BLaER1 (cell line): ENCODE measurements at regions not wholly inside any gene's neighbourhood (a gene's known extent, or its start where the extent isn't known, plus 50 kb on each side); places are given as distances from the start of the nearest gene placed in this dataset.
"Not testable (repeated sequence)": the region's sequence is repeated elsewhere in the genome, so short reads cannot be mapped to it uniquely, and the experiment has no call there.

Source experiments
- H3K27ac ChIP-seq: shearing (Covaris generic); formaldehyde crosslinking; 2 replicates; pipeline ENCODE4 v1.8.1; 2022
- H3K27me3 ChIP-seq: shearing (Covaris generic); formaldehyde crosslinking; 2 replicates; pipeline ENCODE4 v1.8.1; 2022
- H3K36me3 ChIP-seq: shearing (Covaris generic); formaldehyde crosslinking; 2 replicates; pipeline ENCODE4 v1.8.1; 2022
- H3K4me1 ChIP-seq: shearing (Covaris generic); formaldehyde crosslinking; 2 replicates; pipeline ENCODE4 v1.8.1; 2022
- H3K4me2 ChIP-seq: shearing (Covaris generic); formaldehyde crosslinking; 2 replicates; pipeline ENCODE4 v1.8.1; 2022
- H3K4me3 ChIP-seq: shearing (Covaris generic); formaldehyde crosslinking; 2 replicates; pipeline ENCODE4 v1.8.1; 2022
- H3K9ac ChIP-seq: shearing (Covaris generic); formaldehyde crosslinking; 2 replicates; pipeline ENCODE4 v1.8.1; 2022
- H3K9me3 ChIP-seq: shearing (Covaris generic); formaldehyde crosslinking; 2 replicates; pipeline ENCODE4 v1.8.1; 2022
- H4K20me1 ChIP-seq: shearing (Covaris generic); formaldehyde crosslinking; 2 replicates; pipeline ENCODE4 v1.8.1; 2022
- Cebpa-rat ChIP-seq: shearing (Covaris generic); IDR thresholded peaks from 2 replicates; pipeline ENCODE4 v1.8.1; 2022

DNA sequence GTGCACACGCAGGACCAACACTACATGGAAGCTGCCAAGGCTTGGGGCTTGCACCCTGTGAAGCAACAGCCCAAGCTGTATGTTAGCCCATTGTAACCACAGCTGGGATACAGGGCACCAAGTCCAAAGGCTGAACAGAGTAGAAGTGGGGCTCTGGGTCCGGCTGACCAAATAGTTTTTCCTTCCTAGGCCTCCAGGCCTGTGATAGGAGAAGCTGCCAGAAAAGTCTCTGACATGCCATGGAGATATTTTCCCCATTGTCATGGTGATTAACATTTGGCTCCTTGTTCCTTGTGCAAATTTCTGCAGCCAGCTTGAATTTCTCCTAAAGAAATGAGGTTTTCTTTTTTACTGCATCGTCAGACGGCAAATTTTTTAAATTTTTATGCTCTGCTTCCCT lies 941.2 kb downstream of the FAM181B start:
- Histone ChIP-seq H3K4me2 (no peak overlapping the region), H3K27me3 (no peaks in the 10 kb centered on the region), H3K4me1 (no peaks in the 10 kb centered on the region), H3K36me3 (no peaks in the 10 kb centered on the region), H3K27ac (no peak overlapping the region), H3K9ac (no peak overlapping the region), H3K4me3 (no peak overlapping the region), H4K20me1 (no peaks in the 10 kb centered on the region), H3K9me3 (no peaks in the 10 kb centered on the region)
- TF ChIP-seq Cebpa-rat, result no peak

DNA sequence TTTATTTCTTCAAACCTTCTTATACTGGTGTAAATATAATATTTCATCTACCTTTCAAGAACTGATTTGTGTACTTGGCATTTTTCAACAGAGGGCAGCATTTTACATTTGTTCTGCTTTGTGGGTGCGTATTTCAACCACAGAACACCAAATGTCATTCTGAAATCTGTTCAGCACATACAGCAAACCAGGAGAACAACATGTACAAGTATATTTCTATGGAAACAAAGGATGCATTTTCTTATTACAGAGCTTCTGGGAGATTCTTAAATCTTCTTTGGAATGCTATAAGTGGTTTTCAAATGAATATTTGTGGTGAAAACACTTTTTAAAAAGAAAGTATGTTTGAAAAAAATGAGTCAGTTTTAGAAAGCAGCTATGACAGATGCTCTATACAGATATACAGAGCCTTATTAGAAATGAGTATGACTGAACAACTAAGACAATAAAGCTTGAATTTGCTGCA lies 946.0 kb downstream of the FAM181B start:
- no peak for TF ChIP-seq Cebpa-rat
- no peak overlapping the region for H3K4me2 ChIP-seq
- no peaks in the 10 kb centered on the region for H3K36me3 ChIP-seq
- no peaks in the 10 kb centered on the region for H3K9me3 ChIP-seq
- no peaks in the 10 kb centered on the region for H3K27me3 ChIP-seq
- no peak overlapping the region for H3K9ac ChIP-seq
- H4K20me1 ChIP-seq, result no peaks in the 10 kb centered on the region
- no peak overlapping the region for H3K4me3 ChIP-seq
- no peak overlapping the region for H3K27ac ChIP-seq
- H3K4me1 ChIP-seq, result peaks cover 17% of the 10 kb centered on the region

DNA sequence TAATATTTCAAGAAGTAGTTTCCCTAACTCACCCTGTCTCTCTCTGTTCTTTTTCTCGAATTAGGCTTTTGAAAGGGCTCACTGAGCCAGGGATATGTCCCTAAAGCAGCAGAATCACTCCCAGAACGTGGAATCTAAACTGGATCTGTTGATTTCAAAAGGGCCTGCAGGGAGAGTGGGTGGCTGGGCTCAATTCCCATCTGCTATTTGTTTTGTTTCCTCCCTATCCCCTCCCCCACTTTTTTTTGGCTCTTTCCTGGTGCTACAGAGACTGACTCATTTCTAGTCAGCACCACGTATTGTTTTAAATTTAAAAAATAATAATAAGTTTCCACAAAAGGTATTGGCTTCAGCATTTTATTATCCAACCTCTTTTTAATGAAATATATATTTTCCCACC lies 961.5 kb downstream of the FAM181B start:
- H3K9me3 ChIP-seq, result no peaks in the 10 kb centered on the region

DNA sequence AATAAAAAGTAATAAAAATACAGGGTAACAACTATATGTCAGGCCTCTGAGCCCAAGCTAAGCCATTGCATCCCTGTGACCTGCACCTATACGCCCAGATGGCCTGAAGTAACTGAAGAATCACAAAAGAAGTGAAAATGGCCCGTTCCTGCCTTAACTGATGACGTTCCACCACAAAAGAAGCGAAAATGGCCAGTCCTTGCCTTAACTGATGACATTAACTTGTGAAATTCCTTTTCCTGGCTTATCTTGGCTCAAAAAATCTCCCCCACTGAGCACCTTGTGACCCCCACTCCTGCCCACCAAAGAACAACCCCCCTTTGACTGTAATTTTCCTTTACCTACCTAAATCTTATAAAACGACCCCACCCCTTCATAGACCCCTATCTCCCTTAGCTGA lies 963.8 kb downstream of the FAM181B start:
- not testable (repeated sequence) for H3K4me1 ChIP-seq, H3K9me3 ChIP-seq, H3K4me3 ChIP-seq, H4K20me1 ChIP-seq, H3K9ac ChIP-seq, H3K27ac ChIP-seq, H3K36me3 ChIP-seq, H3K4me2 ChIP-seq, H3K27me3 ChIP-seq

More for the DNA sequence above, 961.5 kb downstream of the FAM181B start:
- TF ChIP-seq Cebpa-rat, result no peak
- no peak overlapping the region for H3K27ac ChIP-seq
- no peaks in the 10 kb centered on the region for H3K36me3 ChIP-seq
- no peaks in the 10 kb centered on the region for H3K27me3 ChIP-seq
- H3K4me1 ChIP-seq, result no peaks in the 10 kb centered on the region
- no peak overlapping the region for H3K4me2 ChIP-seq
- H3K4me3 ChIP-seq, result no peak overlapping the region
- no peak overlapping the region for H3K9ac ChIP-seq
- H4K20me1 ChIP-seq, result no peaks in the 10 kb centered on the region

GRCh38 chr11:81756864-81757595 lies 976.6 kb downstream of the FAM181B start:
- Histone ChIP-seq H3K36me3 (no peaks in the 10 kb centered on the region), H3K4me2 (no peak overlapping the region), H3K27ac (no peak overlapping the region), H4K20me1 (no peaks in the 10 kb centered on the region), H3K4me1 (no peaks in the 10 kb centered on the region), H3K4me3 (no peak overlapping the region), H3K9me3 (no peaks in the 10 kb centered on the region), H3K9ac (no peak overlapping the region), H3K27me3 (no peaks in the 10 kb centered on the region)
- TF ChIP-seq Cebpa-rat, result no peak

DNA sequence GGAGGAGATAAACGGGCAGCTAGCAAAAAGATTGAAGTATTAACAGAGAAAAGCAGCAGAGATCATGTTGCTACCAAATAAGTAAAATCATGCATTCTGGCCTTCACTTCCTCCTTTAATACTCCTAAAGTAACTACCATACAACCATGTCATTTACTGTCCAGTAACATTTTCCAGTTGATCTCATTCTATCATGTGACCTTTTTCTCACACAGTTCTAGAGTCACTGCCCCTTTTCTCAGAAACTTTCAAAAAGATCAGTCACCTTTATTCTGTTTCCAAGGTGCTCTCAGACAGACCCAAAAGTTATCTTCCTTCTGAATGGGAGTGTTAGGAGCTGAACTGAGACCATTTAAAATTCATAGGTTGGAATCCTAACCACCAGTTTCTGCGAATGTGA lies 984.4 kb downstream of the FAM181B start:
- no peak overlapping the region for H3K4me3 ChIP-seq
- H3K4me1 ChIP-seq, result no peaks in the 10 kb centered on the region
- no peaks in the 10 kb centered on the region for H3K36me3 ChIP-seq
- no peak overlapping the region for H3K27ac ChIP-seq
- TF ChIP-seq Cebpa-rat, result no peak
- H3K9me3 ChIP-seq, result peaks cover 3% of the 10 kb centered on the region; the same call in 1 of the 2 replicates
- no peak overlapping the region for H3K9ac ChIP-seq
- no peaks in the 10 kb centered on the region for H3K27me3 ChIP-seq
- H4K20me1 ChIP-seq, result no peaks in the 10 kb centered on the region
- H3K4me2 ChIP-seq, result no peak overlapping the region

- Histone ChIP-seq H3K36me3 (no peaks in the 10 kb centered on the region), H4K20me1 (no peaks in the 10 kb centered on the region), H3K4me3 (no peak overlapping the region), H3K9me3 (peaks cover 3% of the 10 kb centered on the region; the same call in 1 of the 2 replicates), H3K4me1 (no peaks in the 10 kb centered on the region), H3K9ac (no peak overlapping the region), H3K27ac (no peak overlapping the region), H3K4me2 (no peak overlapping the region), H3K27me3 (no peaks in the 10 kb centered on the region)
- TF ChIP-seq Cebpa-rat, result no peak
Measured at GRCh38 chr11:81744336-81745116, 989.1 kb downstream of the FAM181B start.

DNA sequence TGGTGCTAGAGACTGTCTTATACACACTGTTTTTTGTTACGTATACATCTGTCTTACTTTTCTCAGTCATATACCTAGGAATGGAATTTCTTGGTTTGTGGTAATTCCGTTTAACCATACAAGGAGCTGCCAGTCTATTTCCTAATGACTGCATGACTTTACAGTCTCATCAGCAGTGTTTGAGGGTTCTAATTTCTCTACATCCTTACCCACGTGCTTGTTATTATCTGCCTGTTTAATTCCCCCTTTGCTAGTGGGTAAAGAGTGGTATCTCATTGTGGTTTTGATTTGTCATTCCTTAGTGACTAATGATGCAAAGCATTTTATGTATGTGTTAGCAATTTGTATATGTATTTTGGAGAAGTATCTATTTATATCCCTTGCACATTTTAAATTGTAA lies 1008.0 kb downstream of the FAM181B start:
- no peaks in the 10 kb centered on the region for H3K27me3 ChIP-seq
- no peaks in the 10 kb centered on the region for H3K36me3 ChIP-seq
- no peak overlapping the region for H3K27ac ChIP-seq
- no peak overlapping the region for H3K4me3 ChIP-seq
- no peak overlapping the region for H3K9ac ChIP-seq
- H3K4me2 ChIP-seq, result no peak overlapping the region
- H3K9me3 ChIP-seq, result peaks cover 15% of the 10 kb centered on the region
- H4K20me1 ChIP-seq, result no peaks in the 10 kb centered on the region
- no peaks in the 10 kb centered on the region for H3K4me1 ChIP-seq
- no peak for TF ChIP-seq Cebpa-rat

- Histone ChIP-seq H3K4me3 (no peak overlapping the region), H3K4me2 (no peak overlapping the region), H3K9ac (no peak overlapping the region), H3K4me1 (no peaks in the 10 kb centered on the region), H4K20me1 (no peaks in the 10 kb centered on the region), H3K27ac (no peak overlapping the region), H3K36me3 (no peaks in the 10 kb centered on the region), H3K9me3 (no peaks in the 10 kb centered on the region), H3K27me3 (no peaks in the 10 kb centered on the region)
- TF ChIP-seq Cebpa-rat, result no peak
Measured at GRCh38 chr11:81717695-81718094, 1016.0 kb downstream of the FAM181B start.

DNA sequence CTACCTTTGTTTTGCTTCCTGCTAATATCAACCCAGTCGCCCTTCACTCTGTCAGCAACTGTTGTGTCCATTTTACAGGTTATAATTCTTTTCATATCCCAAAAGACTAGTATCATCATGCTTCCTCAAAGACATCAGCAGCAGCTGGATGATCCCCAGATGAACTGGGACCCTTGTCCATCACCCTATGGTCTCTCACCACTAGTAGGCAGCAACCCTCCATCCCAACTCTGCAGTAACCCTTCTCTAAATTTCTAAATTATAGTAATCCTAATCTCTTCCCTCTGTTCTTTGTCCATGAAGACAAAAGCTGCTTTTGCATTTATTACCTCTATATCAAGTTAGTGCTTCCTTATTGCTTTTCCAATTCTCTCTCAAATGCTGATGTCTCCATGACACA lies 1025.8 kb downstream of the FAM181B start:
- Histone ChIP-seq H3K4me3 (no peak overlapping the region), H3K4me1 (no peaks in the 10 kb centered on the region), H3K27me3 (no peaks in the 10 kb centered on the region), H3K27ac (no peak overlapping the region), H3K36me3 (no peaks in the 10 kb centered on the region), H4K20me1 (no peaks in the 10 kb centered on the region), H3K4me2 (no peak overlapping the region), H3K9me3 (no peaks in the 10 kb centered on the region), H3K9ac (no peak overlapping the region)
- TF ChIP-seq Cebpa-rat, result no peak
